GM21528 (cell line): ENCODE measurements at regions not wholly inside any gene's neighbourhood (a gene's known extent, or its start where the extent isn't known, plus 50 kb on each side); places are given as distances from the start of the nearest gene placed in this dataset.

Experiments used
- ATAC-seq: cut with Tn5 transposase; IDR thresholded peaks from one replicate; pipeline ENCODE4 v1.9.1; 2021; ENCODE audit warnings: mild to moderate bottlenecking, moderate library complexity; ENCODE audit not compliant: unreplicated experiment, low FRiP score

DNA sequence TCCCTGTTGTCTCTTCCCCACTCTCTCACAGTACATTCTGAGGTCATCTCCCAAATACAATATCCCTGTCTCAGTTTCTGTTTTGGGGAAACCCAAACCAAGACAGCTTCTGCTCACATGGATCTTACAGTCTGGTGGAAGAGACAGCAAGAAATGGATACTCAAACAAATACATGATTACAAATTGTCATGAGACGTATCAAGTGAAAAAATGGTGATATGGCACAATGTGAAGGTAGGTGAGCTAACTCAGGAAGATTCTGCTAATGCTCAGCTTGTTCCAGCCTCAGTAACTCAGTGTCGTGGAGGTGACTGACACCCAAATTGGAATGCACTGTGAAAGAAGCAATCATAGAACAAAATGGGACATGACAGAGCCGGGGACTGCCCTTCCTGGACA is 68.3 kb downstream of the CHST1 start:
- no peak for ATAC-seq

DNA sequence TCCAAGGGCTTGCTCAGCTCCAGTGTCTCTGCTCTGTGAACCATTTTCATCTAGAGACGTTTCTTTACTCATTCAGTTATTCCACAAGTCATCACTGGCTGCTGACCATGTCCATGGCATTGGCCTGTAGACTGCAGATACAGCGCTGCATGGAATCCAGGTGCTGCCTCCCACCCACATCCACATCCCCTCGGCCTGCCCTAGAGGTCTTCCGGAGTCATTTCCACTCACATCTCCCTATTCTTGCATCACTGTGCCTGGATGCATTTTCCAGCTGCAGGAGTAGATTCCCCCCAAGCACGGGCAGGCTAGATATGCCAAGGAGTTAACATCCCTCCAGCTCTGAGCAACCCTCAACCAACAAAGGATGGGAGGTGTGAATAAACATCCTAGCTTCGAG is 68.9 kb downstream of the CHST1 start:
- no peak for ATAC-seq

DNA sequence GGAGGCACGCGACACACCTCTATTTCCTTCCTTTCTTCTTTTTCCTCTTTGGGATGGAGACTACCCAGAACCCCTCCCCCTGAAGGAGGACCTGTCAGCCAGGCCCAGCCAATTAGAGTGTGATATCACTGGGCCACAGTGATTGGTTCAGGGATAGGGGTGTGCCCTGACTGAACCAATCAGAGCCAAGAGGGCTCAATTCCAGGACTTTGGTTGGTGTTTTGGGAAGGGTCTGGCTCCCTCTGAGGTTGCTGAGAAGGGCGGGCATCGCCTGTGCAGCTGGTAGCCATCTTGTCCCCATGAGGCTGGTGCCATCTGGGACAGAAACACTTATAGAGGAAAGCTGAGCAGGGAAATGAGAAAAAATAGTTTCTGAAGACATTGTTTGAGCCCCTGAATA is 71.4 kb downstream of the CHST1 start:
- ATAC-seq: no peak

GRCh38 chr11:45592636-45593035 is 72.8 kb downstream of the CHST1 start:
- ATAC-seq: no peak

DNA sequence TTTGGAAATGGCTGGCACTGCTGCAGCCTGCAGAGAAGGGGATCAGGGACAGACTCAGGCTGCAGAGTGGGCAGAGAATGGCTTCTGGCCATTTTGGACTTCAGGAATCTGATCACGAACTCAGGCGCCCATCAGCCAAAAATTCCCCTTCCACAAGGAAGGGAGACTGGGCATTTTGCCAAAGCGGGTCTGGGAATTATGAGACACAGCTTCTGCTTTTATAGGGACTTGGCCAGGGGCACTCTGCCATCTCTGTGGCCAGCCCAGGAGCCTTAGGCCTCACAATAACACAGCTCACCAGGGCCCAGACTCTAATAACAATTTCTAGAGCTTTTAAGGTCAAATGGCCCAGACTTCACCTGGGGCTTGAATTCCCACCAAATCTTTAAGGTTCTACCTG is 74.7 kb downstream of the CHST1 start:
- no peak for ATAC-seq

- no peak for ATAC-seq
These were observed 80.2 kb downstream of the CHST1 start for GRCh38 chr11:45585205-45585604.

GRCh38 chr11:45583981-45584566 is 81.3 kb downstream of the CHST1 start:
- no peak for ATAC-seq

DNA sequence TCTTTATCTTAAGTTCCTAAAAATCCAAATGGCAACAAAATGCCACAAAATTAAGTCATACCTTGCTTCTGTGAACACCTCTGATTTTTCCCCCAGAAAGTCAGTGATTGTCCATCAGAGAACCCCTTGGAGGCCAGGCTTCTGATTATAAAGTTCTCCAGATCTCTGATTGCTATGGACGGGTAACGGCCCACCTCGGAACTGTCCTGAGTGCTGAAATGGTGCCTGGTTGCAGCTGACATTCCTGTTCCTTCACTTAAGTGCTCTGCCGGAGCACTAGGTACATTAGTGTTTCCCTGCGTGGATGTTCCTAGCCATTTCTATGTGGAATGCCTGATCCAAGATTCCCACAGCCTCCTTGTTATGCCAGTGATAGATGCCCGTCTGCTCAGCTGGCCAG is 85.0 kb downstream of the CHST1 start:
- no peak for ATAC-seq

GRCh38 chr11:45578316-45578715 is 87.1 kb downstream of the CHST1 start:
- no peak for ATAC-seq

DNA sequence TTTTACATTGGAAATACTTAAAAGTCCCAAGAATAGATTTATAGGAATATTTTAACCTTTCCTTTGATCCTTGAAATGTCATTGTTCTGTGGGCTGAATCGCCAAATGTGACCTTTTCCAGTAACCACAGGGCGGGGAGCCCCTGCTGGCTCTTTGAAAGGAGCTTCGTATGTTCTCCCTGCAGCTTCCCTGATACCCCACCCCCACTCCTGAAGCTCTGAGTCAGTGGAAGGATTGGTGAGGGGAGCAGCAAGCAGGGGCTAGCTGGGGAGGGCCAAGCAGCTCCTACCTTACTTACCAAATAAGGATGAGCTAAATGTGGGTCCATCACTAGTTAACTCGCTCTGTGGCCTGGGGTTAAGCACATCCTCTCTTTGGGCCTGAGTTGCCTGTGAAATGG is 87.7 kb downstream of the CHST1 start:
- ATAC-seq: no peak

- ATAC-seq: no peak
These were observed 88.8 kb downstream of the CHST1 start for GRCh38 chr11:45576461-45577215.

GRCh38 chr11:45573728-45574127 is 91.7 kb downstream of the CHST1 start:
- no peak for ATAC-seq

- no peak for ATAC-seq
These were observed 92.9 kb downstream of the CHST1 start for GRCh38 chr11:45572354-45573123.

- no peak for ATAC-seq
These were observed 95.6 kb downstream of the CHST1 start for GRCh38 chr11:45569776-45570175.

DNA sequence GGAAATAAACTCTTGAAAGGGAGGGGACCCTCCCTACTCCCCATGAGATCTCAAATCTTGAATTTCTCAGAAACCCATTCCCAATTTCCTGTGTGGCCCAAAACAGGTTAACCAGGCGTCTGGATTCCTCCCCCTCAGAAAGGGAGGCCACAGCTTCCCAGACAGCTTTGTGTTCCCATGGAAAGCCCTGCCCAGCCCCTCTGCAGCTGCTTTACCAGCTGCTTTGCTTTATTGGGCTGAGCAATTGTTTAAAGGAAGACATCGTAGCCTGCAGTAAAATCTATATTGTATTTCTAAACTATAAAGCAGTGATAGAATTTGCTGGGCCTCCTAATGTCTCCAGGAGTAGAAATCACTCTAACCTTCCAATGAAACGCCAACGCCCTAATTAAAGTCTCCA is 97.4 kb downstream of the CHST1 start:
- ATAC-seq: no peak

DNA sequence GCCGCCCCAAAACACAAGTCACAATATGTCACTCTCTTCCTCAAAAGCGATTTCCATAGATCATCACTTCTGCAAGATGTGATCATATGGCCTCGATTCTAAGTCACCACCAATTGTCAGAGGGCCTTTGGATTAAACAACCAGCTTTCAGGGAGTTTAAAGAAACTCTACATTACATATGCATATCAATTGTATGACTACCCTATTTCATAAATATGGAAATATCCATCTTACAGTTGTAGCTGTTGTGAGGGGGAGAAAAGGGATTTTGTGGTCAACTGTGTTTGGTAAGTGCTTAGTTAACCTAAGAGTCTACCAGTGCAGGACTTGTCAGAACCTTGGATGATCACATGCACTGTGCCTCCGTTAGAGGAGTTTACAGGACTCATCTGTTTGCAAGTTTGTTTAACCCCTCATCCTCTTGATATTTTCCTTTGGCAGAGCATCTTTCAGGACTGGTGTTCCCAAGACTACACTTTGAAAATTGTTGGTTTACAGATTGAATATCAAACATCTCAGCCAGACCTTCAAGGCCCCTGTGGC is 99.9 kb downstream of the CHST1 start:
- ATAC-seq: no peak

GRCh38 chr11:45563810-45564209 is 101.6 kb downstream of the CHST1 start:
- no peak for ATAC-seq

- ATAC-seq: no peak
These were observed 102.3 kb downstream of the CHST1 start for GRCh38 chr11:45563171-45563570.

- no peak for ATAC-seq
These were observed 104.5 kb downstream of the CHST1 start for GRCh38 chr11:45560913-45561281.

DNA sequence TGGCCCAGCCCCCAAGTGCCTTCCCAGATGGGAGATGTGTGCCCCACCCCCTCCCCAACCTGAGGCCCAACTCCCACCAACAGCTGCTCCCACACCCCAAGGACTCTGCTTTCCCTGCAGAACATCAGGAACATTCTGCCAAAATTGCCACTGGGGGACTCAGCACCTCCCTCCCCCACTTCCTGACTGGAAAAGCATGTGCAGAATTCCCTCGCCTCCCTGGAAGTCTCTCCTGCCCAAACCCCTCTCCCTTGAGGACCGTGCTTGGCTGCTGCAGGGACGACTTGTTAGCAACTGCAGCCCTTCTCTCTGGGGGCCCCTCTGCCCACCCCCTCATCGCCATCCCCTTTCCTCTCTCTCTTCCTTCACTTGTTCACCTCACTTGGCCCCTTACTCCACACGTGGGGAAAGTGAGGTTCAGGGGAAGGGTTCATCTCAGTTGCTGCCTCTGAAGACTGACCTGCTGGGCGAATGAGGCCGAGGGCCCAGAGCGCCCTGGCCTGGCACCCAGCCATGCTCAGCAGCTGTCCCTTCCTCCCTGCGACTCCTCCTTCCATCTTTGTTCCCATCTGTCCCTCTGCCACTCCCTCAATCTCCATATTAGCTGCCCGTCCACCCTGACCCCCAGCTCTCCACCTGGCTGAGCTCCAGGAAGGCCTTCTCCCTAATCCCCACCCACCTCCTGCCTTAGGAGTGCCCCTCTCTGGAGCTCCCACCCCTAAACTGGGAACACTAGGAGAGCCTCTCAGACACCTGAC is 105.1 kb downstream of the CHST1 start:
- no peak for ATAC-seq
